Fibroblast of mammary gland (primary cell): ENCODE measurements at regions not wholly inside any gene's neighbourhood (a gene's known extent, or its start where the extent isn't known, plus 50 kb on each side); places are given as distances from the start of the nearest gene placed in this dataset.

ENCODE experiments used
- DNase-seq: peaks from one replicate; pipeline ENCODE4 v3.0.0-alpha.2; 2010; ENCODE audit warnings: low read depth
- H3K4me3 ChIP-seq: 2 replicates; pipeline ENCODE4 v1.5.1; 2011; ENCODE audit warnings: low read depth, mild to moderate bottlenecking, low read length, moderate library complexity; ENCODE audit not compliant: control insufficient read depth
- CTCF ChIP-seq: conservative IDR thresholded peaks from 2 replicates; pipeline ENCODE4 v1.5.1; 2011; ENCODE audit warnings: low read depth, low read length, inconsistent platforms; ENCODE audit not compliant: control insufficient read depth, insufficient read depth

GRCh38 chr5:128870923-128871322, 94.4 kb upstream of the SLC27A6 start:
- TF ChIP-seq CTCF, result no peak
- DNase-seq, result no peak
- H3K4me3 ChIP-seq, result no peak overlapping the region

DNA sequence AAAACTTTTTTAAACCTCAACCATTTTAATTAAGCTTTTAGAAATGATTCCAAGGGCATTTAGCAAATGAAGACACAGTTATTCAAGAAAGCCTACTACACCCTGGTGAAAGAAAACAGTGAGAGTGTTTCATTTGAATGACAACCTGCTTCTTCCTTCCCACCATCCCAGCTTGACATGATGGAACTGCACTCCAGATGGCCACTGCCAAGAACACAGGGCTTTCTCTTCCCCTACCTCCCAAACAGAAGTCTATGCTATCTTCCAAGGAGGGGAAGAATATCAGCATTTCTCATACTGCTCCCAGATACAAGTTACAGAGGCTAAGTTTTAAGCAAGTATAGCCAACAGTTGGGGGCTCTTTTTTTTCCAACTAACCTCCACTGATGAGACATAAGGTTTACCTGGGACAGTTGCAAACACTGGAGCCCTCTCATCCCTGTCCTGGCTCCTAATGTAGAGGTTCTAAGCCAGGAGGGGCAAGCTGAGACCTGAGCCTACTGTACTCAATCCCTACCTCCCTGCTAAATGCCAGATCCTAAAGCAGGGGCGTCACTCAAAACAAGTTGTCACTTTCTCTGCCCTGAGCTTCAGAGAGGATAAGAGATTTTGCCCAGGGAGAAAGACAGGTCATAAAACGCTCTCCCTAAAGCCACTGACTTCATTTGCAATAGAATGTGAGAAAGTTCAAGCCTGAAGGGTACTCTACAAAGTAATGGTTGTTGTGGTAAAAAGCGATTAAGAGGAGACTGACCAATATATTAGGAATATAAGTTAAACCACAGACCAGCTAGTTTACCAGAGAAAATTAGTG, 88.5 kb upstream of the SLC27A6 start:
- no peak for DNase-seq
- TF ChIP-seq CTCF, result no peak
- H3K4me3 ChIP-seq, result no peak overlapping the region

DNA sequence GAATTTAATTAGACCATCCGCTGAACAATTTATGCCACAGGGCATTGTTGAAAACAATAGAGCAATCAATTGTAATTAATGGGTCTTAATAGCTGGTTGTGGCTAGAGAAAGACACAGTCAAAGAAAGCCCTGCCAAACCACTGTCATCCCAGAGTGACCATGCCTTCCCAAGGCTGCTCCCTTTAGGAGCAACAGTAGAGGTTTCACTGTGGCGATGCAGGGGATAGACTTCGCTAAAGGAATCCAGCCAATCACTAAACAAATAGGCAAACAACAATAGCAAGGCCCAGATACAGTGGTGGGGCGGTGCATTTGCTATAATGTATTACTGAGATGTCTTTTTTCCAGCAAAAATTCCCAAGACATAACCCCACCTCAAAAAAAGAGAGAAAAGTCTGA, 87.8 kb upstream of the SLC27A6 start:
- no peak for TF ChIP-seq CTCF
- DNase-seq, result no peak
- no peak overlapping the region for H3K4me3 ChIP-seq

GRCh38 chr5:128881502-128882018, 83.7 kb upstream of the SLC27A6 start:
- no peak for TF ChIP-seq CTCF
- H3K4me3 ChIP-seq, result no peak overlapping the region
- no peak for DNase-seq

DNA sequence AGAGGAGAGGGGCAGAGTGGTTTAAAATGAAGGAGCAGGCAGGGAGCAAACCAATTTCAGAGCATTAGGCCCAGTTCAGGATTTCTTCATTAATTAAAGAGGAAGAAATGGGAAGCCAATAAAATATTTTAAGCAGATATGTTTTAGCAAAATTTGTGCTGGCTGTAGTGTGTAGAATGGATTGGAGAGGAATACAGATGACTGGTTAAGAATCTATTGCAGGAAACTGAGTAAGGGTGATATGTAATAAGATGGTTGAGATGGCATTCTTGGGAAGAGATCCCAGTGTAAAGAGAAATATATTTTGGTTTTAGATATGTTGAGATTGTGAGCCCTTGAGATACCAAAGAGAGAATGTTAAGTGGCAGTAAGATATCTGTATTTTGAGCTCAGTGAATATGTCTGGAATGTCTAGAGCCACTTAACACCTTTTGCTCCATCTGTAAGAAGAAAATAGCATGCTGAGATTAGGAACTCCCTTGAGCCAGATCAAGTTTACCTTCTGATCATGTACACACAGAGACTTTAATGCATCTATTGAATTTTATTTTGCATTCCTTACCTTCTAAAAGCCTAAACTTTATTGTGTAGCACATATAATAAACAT, 79.5 kb upstream of the SLC27A6 start:
- no peak for TF ChIP-seq CTCF
- H3K4me3 ChIP-seq, result no peak overlapping the region
- no peak for DNase-seq

DNA sequence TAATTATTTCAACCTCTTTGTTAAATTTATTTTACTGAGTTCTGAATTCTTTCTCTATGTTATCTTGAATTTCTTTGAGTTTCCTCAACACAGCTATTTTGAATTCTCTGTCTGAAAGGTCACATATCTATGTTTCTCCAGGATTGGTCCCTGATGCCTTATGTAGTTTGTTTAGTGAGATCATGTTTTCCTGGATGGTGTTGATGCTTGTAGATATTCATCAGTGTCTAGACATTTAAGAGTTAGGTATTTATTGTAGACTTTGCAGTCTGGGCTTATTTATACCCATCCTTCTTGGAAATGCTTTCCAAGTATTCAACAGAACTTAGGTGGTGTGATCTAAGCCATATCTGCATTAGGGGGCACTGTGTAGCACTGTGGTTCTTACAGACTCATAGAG, 70.2 kb upstream of the SLC27A6 start:
- no peak for TF ChIP-seq CTCF
- no peak overlapping the region for H3K4me3 ChIP-seq
- no peak for DNase-seq
